Omental fat pad (tissue), 3 donors: ENCODE measurements at regions not wholly inside any gene's neighbourhood (a gene's known extent, or its start where the extent isn't known, plus 50 kb on each side); places are given as distances from the start of the nearest gene placed in this dataset.

ENCODE experiments used
- ATAC-seq: fragments of 150-250 bp; one replicate; pipeline ENCODE4 v1.9.1; 2016; ENCODE audit warnings: mild to moderate bottlenecking, moderate library complexity; ENCODE audit not compliant: low FRiP score
- DNase-seq: peaks from one replicate; pipeline ENCODE4 v3.0.0-alpha.2; 2019; ENCODE audit warnings: low spot score
- TF ChIP-seq, protein P1 (sequence below), 3 donors: fragments of 450-650 bp; IDR thresholded peaks; one replicate each; pipeline ENCODE4 v1.5.1; 2016 to 2017; ENCODE audit warnings: antibody characterized with exemption in 3 of 3, mild to moderate bottlenecking in 3 of 3, moderate library complexity in 2 of 3

DNA sequence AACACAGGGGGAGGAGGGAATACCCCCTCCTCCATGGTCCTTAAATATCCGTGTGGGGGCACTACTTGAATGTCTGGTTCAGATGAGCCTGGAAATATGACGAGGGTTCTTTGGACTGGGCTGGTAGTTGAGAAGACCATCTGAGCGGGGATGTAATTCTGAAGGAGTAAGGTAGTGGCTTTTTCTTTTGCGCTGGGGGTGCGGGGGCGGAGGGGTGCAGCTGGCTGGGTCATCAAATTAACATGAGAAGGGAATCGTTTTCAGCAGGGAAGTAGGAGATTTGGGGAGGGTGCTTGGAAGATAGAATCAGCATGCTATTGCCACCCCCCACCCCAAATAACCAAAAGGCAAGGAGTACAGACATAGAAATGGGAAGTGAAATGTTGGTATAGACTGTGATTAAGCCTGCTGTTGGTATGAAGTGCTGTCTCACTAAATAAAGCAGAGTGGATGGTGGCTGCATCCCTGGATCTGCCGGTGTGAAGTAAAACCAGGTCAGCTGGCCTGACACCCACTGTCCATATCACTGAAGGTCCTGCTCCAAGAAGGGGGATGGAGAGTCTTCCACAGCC lies 121.9 kb upstream of the HSD17B12 start:
- DNase-seq (no peak), ATAC-seq (no peak)
- TF ChIP-seq, protein P1, sequence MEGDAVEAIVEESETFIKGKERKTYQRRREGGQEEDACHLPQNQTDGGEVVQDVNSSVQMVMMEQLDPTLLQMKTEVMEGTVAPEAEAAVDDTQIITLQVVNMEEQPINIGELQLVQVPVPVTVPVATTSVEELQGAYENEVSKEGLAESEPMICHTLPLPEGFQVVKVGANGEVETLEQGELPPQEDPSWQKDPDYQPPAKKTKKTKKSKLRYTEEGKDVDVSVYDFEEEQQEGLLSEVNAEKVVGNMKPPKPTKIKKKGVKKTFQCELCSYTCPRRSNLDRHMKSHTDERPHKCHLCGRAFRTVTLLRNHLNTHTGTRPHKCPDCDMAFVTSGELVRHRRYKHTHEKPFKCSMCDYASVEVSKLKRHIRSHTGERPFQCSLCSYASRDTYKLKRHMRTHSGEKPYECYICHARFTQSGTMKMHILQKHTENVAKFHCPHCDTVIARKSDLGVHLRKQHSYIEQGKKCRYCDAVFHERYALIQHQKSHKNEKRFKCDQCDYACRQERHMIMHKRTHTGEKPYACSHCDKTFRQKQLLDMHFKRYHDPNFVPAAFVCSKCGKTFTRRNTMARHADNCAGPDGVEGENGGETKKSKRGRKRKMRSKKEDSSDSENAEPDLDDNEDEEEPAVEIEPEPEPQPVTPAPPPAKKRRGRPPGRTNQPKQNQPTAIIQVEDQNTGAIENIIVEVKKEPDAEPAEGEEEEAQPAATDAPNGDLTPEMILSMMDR (IDR thresholded peaks at IDR 0.05) = no peak

DNA sequence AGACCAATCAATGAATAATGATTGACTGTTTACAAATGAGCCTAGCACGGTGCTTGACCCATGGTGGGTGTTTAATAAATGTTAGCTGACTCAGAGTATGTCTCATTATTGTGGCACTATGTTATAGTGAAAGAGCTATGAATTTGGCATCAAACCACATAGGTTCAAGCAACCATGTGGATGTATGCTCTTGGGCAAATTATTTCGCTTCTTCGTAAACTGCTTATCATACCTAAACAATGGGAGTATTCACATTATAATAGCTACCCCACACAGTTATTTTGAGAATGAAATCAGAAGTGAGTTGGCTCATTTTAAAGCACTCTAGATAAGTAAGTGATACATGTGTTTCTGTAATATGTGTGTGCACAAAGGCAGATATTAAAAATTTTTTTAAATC lies 118.7 kb upstream of the HSD17B12 start:
- DNase-seq = no peak
- TF ChIP-seq, protein P1 (IDR thresholded peaks at IDR 0.05) = no peak
- no peak for ATAC-seq

DNA sequence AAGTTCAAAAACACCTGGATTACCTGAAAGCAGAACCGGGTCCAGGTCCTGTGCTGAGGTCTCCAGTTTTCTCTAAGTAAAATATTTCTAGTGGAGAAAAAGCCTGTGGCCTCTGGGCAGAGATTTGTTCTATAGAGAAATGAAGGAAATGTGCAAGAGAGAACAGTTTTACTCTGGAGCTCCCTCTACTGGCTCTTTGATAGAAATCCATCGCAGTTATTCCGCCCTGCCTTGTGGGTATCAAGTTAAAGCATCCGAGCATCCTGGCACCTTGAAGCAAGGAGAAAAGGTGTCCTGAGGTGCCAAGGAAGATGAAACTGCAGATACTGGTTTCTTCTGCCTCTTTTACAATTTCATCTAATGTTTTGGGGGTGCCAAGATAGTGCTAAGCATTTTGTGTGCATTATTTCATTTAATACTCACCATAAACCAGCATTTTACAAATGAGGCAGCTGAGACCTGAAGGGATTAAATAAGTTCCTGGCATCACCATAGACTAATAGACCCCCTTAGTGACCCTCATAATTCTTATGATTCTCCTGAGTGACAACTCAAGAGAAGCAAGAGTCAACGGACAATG lies 113.1 kb upstream of the HSD17B12 start:
- no peak for DNase-seq
- TF ChIP-seq, protein P1 (IDR thresholded peaks at IDR 0.05) = no peak
- ATAC-seq = no peak

DNA sequence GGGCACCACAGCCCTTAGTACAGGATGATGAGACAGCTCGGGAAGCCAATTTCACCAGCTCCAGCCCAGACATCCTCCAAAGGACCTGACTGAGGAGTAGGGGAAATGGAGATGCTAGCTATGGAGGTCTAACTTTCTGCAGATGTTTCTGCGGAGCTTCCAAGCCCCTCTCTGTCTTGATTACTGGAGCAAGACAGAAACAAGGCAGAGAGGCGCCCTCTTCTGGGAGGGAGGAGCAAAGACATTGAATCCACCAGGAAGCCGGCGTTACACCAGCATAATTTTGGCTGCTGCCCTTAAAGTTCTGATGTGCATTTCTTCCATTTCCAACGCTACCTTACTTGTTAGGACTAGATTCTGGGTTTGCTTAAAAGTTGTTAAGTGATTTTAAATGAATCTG lies 107.3 kb upstream of the HSD17B12 start:
- no peak for ATAC-seq
- no peak for DNase-seq
- TF ChIP-seq, protein P1 (IDR thresholded peaks at IDR 0.05) = no peak

- no peak for ATAC-seq
- TF ChIP-seq, protein P1 (IDR thresholded peaks at IDR 0.05) = no peak
- DNase-seq = no peak
Observed at GRCh38 chr11:43573873-43574272, 106.7 kb upstream of the HSD17B12 start.

DNA sequence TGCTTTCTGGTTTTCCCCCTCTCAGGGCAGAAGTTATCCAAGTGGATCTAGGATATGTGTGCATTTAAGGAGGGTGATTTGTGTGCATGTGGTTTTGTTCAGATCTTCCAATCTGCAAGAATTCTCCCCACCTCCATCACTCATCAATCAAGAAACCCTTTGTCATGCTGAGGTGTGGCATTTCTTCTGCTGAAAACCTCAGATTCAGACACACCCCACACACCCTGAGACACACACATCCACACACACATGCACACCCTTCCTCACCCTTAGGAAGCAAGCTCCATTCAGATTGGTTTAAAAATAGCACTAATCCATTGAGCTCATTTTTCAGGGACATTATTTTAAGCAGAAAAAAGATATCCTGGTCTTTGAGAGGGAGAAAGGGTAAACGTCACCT lies 106.1 kb upstream of the HSD17B12 start:
- ATAC-seq (no peak), DNase-seq (no peak)
- TF ChIP-seq, protein P1 (IDR thresholded peaks at IDR 0.05) = no peak
